Stimulated activated CD4-positive, alpha-beta T cell treated with anti-CD3 and anti-CD28 coated beads, Interleukin-1b, Interleukin-23, amount 100 ng/mL, for 1 hour (primary cell): ENCODE measurements at regions not wholly inside any gene's neighbourhood (a gene's known extent, or its start where the extent isn't known, plus 50 kb on each side); places are given as distances from the start of the nearest gene placed in this dataset.
"Not testable (repeated sequence)": the region's sequence is repeated elsewhere in the genome, so short reads cannot be mapped to it uniquely, and the experiment has no call there.

Experiments used
- DNase-seq, 2 donors: peaks; one replicate each; pipeline ENCODE4 v3.0.0-alpha.2; 2020; ENCODE audit warnings: low read depth in 2 of 2

DNA sequence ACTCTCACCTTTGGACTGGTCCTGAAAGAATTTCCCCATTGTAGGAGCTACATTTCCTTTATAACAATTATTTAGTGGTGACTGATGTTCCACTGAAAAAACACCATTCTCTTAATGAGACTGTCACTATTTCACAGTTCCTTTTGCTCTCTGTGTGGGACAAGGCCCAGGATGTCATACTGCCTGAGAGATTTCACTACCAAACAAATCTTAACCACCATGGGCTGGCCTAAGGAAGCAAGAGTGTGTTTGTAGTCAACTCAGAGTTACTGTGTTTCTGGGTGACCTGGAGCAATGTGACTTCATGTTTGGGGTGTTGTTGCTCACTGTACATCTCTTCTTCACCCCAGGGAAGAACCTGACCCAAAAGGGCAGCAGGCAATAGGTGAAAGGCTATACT, 50.1 kb upstream of the ZNF608 start:
- DNase-seq = no peak

DNA sequence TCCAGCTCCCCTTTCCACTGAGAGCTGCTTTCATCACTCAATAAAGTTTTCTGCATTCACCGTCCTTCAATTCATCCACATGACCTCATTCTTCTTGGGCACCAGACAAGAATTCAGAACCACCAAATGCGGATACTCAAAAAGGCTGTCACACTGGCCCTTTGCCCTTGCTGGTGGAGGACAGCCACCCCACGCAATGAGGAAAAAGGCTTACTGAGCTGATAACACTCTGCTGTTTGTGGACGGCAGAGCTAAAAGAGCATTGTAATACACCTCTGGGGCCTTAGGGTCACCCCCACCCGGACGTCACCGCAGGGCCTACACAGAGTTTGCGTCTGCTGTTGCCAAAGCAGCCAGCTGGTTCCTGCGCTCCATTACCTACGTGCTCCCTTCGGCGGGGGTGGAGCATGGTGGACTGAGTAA, 51.2 kb upstream of the ZNF608 start:
- DNase-seq = no peak

DNA sequence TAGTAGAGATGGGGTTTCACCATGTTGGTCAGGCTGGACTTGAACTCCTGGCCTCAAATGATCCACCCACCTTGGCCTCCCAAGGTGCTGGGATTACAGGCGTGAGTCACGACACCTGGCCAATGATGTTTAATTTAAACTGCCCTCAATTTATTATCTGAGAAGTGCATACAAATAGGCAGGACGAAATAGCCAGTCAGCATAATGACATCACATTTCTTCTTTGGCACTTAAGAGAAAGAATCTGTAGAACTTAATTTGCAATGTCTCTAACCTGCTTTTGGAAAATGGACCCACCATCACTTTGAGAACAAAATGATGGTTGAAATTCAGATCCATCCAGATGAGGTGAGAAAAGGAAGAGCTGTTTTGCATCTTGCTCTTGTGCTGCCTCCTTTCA, 52.5 kb upstream of the ZNF608 start:
- DNase-seq = no peak

DNA sequence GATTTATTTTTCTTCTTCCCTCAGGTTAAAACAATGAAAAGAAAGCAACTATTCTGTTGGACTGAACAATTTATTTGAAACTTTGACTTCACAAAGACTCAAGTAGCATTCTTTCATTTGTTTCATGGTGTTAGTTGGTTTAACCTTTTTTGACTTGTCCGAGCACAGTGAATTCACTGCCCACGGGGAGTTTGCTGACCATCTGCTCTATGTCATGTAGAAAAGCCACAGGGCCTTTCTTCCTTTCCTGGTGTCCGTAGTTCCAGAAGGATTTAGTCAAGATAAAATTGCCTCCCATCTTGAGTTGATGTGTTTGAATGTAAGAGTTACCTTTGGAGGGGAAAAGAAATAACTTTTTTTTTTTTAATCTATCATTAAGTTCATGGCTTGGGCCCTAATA, 55.1 kb upstream of the ZNF608 start:
- no peak for DNase-seq

DNA sequence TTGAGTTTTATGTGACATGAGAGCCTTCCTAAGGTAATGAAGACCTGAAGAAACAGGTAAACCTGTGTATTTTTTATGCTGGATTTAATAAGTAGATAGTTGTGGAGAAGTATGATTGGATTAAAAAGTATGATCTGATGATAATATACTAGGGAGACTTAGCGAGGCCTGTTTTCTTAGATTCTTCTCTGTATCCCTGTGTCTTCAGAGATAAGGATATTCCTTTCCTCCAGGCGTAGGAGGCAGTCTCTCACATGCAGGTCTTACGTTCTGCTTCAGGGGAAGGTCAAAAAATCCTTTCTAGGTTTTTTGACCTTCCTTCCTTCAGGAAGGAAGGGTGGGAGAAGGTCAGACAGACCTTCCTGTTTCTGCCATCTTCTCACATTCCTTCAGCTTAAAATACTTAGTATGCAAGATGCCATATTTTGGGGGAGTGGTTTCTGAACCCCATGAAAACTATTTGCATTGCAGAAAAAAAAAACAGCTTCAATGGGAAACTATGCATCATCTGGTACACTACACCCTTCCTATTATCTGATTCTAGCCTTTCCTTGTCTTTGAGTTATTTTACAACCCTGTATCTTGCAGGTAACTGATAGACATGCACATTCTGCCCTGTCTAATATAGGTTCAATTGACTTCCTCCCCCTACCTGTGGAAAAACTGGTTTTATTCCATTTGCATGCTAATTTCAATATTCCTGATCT, 57.3 kb upstream of the ZNF608 start:
- no peak for DNase-seq

DNA sequence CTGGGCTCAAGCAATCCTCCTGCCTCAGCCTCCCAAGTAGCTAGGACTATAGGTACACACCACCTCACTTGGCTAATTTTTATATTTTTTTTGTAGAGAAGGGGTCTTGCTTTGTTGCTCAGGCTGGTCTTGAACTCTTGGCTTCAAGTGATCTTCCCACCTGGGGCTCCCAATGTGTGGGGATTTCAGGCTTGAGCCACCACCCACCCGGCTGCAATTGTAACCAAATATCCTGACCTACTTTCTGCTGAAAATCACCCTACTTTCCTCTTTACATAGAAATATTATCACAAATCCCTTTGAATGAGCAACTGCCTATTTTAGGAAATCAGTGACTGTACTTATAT, 59.6 kb upstream of the ZNF608 start:
- DNase-seq = no peak

DNA sequence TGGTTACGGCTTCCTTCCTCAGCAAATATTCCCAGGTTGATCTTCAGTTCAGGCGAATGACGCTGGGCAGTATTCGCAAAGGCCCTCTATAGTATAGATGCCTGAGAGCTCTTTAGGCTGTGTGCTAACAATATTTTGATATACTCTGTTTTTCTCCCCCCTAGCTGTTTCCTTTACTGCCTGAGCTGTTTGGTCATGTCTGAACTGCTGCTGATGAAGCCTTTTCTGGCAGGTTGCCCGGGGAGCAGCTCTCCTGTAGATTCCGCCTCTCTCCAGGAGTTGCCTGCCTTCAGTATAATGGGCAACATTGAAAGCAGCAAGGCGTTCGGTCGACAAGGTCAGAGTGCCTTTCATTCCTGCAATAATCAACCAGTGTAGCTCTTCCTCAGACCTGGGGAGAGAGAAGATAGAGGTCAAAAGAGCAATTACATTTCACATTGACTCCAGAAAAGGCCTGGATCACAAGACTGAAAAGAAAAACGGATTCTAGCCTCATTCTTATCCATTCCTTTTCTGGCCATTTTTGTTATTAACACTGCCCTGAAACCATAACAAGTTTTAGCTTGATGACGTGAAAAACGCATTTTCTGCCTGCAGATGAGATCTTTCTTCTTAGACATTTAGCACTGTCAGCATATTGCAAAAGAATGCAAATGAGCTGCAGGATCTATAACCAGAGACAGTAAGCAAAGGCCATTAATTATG, 60.1 kb upstream of the ZNF608 start:
- DNase-seq = no peak

DNA sequence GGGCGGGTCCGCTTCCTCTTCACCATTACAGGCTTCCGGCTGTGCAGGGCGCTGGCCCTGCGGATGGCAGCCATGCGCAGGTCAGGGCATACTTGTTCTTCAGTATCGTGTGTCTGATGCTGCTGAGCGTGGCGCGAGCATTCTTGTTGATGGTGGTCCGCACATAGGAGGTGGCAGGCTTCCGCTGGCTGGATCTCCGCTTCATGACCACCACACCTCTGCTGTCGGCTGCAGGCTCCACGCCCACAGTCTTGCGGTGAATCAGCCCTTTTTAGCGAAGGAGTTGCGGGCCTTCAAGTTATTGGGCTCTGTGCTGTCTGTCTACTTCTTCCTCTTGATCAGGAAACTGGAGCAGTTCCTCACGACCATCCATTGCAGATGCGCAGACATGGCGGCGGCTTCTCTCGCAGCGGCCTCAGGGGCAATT, 62.4 kb upstream of the ZNF608 start:
- no peak for DNase-seq

DNA sequence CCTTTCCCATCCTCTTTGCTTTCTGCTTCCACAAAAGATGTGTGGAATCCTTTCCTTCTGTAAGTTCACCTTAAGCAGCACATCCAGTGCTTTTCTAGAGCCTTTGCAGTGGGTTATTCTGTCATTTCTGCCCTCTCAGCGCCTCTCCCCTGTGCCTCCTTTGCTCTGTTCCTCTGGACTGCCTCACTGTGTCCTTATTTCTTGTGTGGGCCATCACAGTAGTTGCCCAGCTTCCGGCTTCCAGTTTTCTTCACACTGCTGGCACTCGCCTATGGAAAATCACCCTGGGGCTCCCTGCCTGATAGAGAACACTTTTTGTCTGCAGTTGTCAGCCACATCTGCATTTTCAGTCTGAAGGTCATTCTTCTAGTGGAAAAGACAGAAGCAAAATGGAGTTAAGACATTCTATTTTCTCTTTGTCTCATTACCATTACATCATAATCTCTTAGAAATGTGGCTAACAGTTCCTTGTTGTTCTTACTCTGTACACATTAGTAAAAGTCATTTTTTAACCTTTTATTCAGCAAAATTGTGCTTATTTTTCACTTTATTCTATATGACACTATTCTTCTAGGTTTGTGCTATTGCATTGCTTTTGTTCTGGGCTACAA, 64.1 kb upstream of the ZNF608 start:
- no peak for DNase-seq

DNA sequence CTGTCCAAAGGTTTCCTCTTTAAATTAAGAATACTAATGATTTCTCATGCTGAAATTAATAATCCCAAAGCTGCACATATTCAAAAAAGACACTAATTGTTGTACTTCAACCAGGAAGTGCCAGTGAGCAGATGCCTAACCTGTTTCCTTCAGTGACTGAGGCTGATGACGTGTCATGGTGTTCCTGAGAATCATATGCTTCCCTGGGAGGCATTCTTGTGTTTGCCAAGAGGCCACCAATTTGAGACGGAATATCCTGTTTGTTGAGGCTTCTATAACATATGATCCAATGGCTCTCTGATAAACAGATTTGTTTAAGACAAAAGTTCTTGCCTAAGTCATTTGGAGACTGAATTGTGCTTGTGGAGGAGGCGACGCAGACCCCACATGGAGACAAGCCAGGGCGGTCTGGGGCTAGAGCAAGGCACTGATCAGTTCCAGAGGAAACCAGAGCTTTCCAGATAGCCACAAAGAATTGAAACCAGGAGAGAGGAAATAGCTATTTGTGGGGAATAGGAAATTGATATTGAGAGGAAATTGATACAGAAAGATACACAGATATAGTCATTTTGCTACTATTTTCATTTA, 66.4 kb upstream of the ZNF608 start:
- DNase-seq = no peak

DNA sequence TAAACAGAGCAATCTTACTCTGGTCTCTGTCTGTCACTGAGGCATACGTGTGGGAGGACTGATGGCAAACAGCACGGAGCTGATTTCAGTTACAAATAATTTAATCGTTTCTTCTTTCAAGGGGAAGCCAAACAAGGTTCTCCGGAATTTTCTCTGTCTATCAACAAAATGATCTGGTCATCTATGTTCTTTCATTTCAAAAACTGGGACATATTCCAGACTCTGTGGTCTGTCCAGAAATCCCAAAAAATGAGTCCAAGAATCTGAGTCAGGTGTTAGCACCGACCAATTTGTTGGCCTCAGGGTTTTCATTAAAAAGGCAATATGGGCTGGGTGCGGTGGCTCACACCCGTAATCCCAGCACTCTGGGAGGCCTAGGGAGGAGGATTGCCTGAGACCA, 69.9 kb upstream of the ZNF608 start:
- no peak for DNase-seq

DNA sequence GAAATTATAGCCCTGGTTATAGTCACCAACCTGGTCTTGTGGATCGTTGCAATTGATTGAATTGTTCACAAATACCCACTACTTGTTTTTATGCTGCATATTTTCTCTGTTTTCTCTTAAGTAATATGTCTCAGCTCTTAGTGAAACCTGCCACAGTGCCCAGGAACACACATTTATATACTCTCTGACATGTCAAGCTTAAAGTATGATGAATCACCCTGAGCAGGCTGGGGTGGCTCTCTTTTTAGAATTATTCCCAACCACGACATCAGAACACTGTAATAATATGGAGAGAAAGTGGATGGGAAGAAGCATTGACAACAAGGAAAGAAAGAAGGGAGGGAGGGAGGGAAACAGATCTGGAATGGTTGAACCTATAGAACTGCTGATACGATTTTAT, 72.8 kb upstream of the ZNF608 start:
- DNase-seq = no peak

DNA sequence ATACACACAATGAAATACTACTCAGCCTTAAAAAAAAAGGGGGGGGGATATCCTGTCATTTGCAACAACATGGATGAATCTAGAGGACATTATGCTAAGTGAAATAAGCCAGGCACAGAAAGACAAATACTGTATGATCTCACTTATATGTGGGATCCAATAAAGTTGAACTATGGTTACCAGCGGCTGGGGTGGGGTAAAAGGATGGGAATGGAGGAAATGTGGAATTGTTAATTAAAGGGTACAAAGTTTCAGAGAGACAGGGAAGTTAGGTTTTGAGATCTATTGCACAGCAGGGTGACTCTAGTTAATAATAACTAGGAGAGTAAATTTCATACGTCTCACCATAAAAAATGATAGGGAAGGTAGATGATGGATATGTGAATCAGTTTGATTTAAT, 76.2 kb upstream of the ZNF608 start:
- no peak for DNase-seq

DNA sequence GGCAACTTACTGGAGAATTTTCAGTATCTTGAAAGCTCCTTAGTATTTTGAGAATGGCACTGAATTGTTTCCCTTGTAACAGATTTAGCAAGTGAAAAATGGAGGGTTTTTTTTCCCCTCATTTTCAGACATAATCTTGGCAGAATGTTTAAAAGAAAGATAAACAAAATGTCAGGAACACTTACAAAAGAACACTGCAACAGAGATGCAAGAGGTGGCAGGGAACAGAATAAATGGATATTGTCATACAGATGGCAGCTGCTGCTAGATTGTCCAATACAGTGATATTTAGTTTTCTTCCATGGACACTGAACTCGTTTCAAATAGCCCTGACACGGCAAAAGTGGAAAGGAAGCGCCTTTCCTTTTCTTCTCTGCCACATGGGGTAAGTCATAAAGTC, 76.9 kb upstream of the ZNF608 start:
- no peak for DNase-seq

DNA sequence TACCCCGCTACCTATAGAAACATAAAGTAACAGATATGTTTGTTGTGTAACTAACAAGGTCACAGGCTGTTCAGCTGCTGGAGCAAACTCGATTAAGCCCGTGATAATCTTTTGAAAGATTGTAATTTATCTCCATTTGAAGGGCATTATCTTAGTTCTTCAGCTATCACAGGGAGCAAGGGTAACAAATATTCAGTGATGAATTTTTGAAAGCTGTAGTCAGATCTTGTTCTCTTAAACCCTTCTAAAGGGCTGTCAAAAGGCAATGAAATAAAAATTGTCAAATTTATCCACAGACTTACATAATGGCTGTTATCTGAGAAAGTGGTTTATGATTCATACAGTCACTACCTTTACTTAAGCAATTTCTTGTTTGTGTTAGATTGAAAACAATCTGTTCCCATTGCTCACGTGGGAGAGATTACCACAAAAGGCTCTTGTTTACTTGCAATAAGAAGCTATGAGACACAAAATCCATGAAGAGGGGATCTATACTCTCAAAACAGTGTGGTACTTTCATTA, 78.3 kb upstream of the ZNF608 start:
- no peak for DNase-seq

DNA sequence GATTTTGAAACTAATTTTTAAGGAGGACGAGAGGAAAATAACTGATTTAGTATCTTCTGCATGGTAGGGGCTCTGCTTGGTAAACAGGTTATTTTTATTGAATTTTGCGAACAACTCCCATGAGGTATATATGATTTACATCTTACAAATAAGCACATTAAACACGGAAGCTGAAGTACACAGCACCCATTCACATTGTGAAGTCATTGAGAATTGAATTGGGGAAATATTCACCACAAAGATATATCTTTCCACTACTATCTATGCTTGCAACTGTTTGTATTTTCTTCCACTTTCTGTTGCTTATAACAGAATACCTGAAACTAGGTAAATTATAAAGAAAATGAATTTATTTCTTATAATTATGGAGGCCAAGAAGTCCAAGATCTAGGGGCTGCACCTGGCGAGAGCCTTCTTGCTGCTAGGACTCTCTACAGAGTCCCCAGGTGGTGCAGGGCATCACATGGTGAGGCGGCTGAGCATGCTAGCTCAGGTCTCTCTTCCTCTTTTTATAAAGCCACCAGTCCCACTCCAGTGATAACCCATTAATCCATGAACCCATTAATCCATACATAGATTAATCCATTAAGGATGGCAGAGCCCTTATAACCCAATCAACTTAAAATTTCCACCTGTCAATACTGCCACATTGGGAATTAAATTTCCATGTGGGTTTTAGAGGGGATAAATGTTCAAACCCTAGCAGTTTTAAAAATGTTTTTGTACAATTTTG, 79.0 kb upstream of the ZNF608 start:
- no peak for DNase-seq

DNA sequence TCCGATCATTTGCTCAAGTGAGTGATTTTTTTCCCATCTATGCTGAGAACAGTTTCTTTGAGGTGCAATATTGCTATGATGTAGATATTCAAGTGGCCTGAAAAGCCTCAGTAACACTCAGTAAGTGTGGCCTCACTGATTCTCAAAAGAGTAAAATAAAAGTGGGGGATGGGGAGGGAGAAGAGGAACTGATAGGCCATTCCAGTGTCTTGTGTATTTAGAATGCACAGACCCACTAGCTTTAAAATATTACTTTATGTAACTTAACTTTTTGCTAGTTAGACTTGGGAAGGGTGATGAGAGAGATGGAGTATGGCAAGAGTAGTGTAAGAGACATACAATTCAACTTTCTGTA, 79.5 kb upstream of the ZNF608 start:
- no peak for DNase-seq

DNA sequence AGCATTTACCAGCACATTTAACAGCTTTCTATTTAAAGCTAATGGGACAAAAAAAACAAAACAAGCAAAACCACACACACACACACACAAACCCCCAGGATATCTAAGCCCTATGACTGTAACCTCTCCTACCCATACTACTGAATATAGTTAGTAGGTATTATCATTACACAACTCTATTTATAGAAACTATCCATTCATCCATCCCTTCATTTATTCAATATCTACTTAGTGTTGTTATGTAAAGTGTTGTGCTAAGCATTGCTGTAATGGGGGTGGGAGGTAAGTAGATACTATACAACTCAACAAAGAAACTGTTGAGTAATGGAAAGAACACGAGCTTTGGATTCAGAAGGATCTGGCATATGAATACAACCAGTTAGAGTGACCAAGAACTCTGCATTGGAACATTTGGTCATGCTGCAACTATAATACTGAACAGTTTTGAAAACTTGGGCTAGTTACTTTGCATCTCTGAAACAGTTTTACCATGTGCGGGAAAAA, 82.3 kb upstream of the ZNF608 start:
- no peak for DNase-seq

DNA sequence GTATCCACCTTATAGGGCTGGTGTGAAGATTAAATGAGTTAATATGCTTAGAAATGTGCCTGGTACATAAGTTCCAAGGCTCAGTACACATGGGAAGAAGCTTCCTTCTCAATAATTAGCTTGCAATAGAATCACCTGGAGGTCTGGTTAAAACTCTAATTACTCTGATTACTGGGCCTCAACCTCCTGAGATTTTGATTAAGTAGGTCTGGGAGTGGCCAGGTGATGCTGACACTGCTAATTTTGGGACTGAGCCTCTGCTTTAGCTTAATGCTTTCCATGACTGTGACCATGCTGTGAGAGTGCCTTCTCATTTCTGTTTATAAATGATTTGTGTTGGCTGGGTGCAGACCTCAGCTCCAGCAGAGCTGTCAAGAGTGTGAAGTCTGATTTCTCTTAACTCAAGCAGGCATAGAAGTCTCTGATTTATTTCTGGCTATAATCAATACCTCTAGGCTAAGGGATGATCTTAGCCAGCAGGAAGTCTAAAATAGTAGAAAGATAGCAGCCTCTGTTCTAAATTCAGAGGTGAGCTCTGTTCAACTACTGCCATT, 85.3 kb upstream of the ZNF608 start:
- DNase-seq = no peak

DNA sequence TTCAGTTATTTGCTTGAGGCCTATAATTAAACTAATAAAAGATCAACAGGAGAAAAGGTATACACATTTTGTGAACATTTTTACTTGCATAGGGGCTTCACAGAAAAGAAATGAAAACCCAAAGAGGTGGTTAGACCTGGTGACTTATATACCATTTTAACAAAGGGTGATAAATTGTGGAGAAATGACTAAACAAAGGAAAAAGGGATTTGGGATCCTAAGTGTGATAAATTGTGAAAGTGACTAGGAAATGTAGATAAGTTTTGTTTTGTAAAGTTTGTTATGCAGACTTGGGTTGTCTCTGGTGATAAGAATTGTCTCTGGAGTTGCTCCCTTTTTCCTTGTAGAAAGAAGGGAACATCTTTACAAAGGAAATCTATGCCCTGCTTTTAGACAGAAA, 86.1 kb upstream of the ZNF608 start:
- DNase-seq = no peak

DNA sequence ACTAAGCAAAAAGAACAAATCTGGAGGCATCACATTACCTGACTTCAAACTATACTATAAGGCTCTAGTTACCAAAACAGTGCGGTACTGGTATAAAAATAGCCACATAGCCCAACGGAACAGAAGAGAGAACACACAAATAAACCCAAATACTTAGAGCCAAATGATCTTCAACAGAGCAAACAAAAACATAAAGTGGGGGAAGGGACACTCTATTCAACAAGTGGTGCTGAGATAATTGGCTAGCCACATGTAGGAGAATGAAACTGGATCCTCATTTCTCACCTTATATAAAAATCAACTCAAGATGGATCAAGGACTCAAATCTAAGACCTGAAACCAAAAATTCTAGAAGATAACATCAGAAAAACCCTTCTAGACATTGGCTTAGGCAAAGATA, 89.9 kb upstream of the ZNF608 start:
- not testable (repeated sequence) for DNase-seq
